H1 (cell line): ENCODE measurements at regions not wholly inside any gene's neighbourhood (a gene's known extent, or its start where the extent isn't known, plus 50 kb on each side); places are given as distances from the start of the nearest gene placed in this dataset.

Experiments
- CBX5 ChIP-seq: fragments of 300-800, 300-1000 bp; sonication (generic); IDR thresholded peaks from 2 replicates; pipeline ENCODE4 v1.7.1; 2016; ENCODE audit warnings: antibody characterized with exemption, low read length, low read depth
- EP300 ChIP-seq, 2 experiments: IDR thresholded peaks; 1 replicate in 1 of 2; 2 replicates in 1 of 2; pipeline ENCODE4 v1.6.1; 2011 to 2012; ENCODE audit warnings: low read depth in 2 of 2, low read length in 2 of 2, mild to moderate bottlenecking in 2 of 2, borderline replicate concordance in 1 of 2, inconsistent platforms in 1 of 2, moderate library complexity in 1 of 2
- EZH2 ChIP-seq: fragments of 200-600 bp; sonication (generic); IDR thresholded peaks from 2 replicates; pipeline ENCODE4 v1.7.1; 2012; ENCODE audit warnings: low read depth, mild to moderate bottlenecking, moderate library complexity, low read length, inconsistent platforms; ENCODE audit not compliant: severe bottlenecking

DNA sequence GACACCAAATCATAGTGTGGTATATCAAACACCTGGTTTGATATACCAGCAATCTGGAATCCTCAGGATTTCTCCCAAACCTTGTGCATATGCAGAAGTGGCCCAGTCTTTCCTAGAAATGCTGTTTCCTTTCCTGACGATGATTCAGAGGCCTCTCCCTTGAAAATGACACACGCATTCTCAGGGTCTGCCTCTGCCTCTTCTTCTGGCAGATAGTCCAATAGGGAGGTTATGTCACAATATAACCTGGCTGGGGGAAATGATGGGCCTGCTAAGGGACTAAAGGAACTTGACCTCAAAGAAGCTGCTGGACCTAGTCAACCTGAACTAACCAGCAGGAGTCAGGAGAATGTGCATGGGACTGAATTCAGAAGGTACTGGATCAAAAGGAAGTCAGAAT, 435.2 kb downstream of the IDS start:
- TF ChIP-seq EZH2 = no peak
- TF ChIP-seq CBX5 = no peak
- no peak for TF ChIP-seq EP300 (IDR thresholded peaks at IDR 0.05; ENCODE audit: borderline replicate concordance in 1 of 2, low read depth in 2 of 2, low read length in 2 of 2)
